Gastrocnemius medialis (tissue), 4 donors: ENCODE measurements at regions not wholly inside any gene's neighbourhood (a gene's known extent, or its start where the extent isn't known, plus 50 kb on each side); places are given as distances from the start of the nearest gene placed in this dataset.
"Not testable (repeated sequence)": the region's sequence is repeated elsewhere in the genome, so short reads cannot be mapped to it uniquely, and the experiment has no call there.

Source experiments
- ATAC-seq, 2 donors: fragments of 150-250 bp; one replicate each; pipeline ENCODE4 v1.9.1; 2016
- DNase-seq, 2 donors: peaks; one replicate each; pipeline ENCODE4 v3.0.0-alpha.2; 2019
- H3K27ac ChIP-seq, 4 donors: fragments of 200-600 bp; sonication (generic); 1 replicate in 1 of 4; 2 replicates in 3 of 4; pipeline ENCODE4 v1.5.1; 2016 to 2018; ENCODE audit warnings: mild to moderate bottlenecking in 2 of 4, moderate library complexity in 1 of 4
- H3K27me3 ChIP-seq, 3 donors: fragments of 200-600 bp; sonication (generic) in 2 of 3; 1 replicate in 1 of 3; 2 replicates in 2 of 3; pipeline versions ENCODE4 v1.5.1 to v1.6.0; 2016 to 2019; ENCODE audit warnings: mild to moderate bottlenecking in 1 of 3, moderate library complexity in 1 of 3
- H3K36me3 ChIP-seq, 2 donors: fragments of 200-600 bp; sonication (generic) in 1 of 2; one replicate each; pipeline ENCODE4 v1.5.1; 2017 to 2018
- H3K4me1 ChIP-seq, 2 donors: fragments of 200-600 bp; sonication (generic) in 1 of 2; one replicate each; pipeline ENCODE4 v1.5.1; 2016 to 2017; ENCODE audit warnings: mild to moderate bottlenecking in 2 of 2
- H3K4me3 ChIP-seq, 4 donors: fragments of 200-600 bp; sonication (generic) in 3 of 4; 1 replicate in 1 of 4; 2 replicates in 3 of 4; pipeline ENCODE4 v1.5.1; 2016 to 2019; ENCODE audit warnings: mild to moderate bottlenecking in 2 of 4
- H3K9me3 ChIP-seq, 3 donors: fragments of 200-600 bp; sonication (generic) in 2 of 3; 1 replicate in 1 of 3; 2 replicates in 2 of 3; pipeline ENCODE4 v1.5.1; 2016 to 2019
- POLR2A ChIP-seq, 2 donors: fragments of 450-650 bp; IDR thresholded peaks; one replicate each; pipeline ENCODE4 v1.6.1; 2017; ENCODE audit warnings: antibody characterized with exemption in 2 of 2, mild to moderate bottlenecking in 2 of 2, moderate library complexity in 2 of 2
- in situ Hi-C, 4 donors: fragments of 200-750 bp; cut with MboI; loops; one replicate each; pipeline versions ENCODE4 v1.15.0 to v1.8.0; 2017; ENCODE audit warnings: low sequenced_read_pairs in 4 of 4
- intact Hi-C: fragments of 100-400 bp; cut with DNase I; formaldehyde crosslinking; loops from one replicate; pipeline ENCODE4 v1.15.1; 2023; ENCODE audit warnings: low total_unique reads
- TF ChIP-seq, protein P1 (sequence below), 5 experiments: fragments of 450-650 bp in 3 of 5; fragments of 200-600 bp in 2 of 5; sonication (generic) in 2 of 5; IDR thresholded peaks in 4 of 5; conservative IDR thresholded peaks in 1 of 5; 1 replicate in 4 of 5; 2 replicates in 1 of 5; pipeline ENCODE4 v1.5.1; 2016 to 2019; ENCODE audit warnings: antibody characterized with exemption in 5 of 5, mild to moderate bottlenecking in 3 of 5, moderate library complexity in 3 of 5

DNA sequence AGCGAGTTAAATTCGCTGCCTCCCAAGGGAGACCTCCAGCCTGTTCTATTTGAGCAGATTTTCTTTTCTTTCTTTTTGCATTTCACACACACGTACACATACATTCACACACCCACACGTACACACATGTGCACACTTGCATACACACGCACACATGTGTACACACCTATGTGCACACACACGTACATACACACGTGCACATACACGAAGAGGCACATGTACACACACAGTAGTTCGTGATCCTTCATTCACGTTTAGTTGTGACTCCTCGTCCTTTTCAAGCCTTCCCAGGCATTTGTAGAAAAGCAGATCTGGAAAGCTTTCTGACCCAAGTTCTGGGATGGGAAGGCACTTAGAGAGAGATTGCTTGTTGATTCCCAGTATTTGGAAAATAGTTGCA lies 290.8 kb upstream of the COBL start:
- DNase-seq = no peak

DNA sequence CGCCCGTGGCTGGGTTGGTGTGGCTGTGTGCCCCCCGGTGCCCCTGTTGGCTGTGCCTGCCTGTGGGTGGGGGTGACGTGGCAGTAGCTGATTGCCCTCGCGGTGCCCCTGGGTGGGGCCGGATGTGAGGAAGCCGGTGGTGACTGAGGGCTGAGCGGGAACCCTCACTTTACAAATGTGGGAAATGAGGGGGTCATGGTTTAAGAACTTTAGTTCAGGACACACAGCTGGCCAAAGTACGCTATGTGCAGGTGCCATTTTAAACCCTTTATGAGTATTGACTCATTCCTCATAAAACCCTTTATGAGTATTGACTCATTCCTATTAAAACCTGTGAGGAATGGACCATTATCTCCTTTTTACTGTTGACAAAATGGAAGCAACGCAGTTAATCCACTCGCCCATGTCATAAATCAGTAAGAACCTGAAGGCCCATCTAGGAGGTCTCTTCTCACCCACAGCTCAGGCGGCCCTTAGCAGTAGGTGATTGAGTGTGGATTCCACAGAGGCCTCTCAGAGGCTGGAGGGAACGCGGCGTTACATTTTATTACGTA lies 290.1 kb upstream of the COBL start:
- no peak overlapping the region for H3K4me3 ChIP-seq
- TF ChIP-seq, protein P1, sequence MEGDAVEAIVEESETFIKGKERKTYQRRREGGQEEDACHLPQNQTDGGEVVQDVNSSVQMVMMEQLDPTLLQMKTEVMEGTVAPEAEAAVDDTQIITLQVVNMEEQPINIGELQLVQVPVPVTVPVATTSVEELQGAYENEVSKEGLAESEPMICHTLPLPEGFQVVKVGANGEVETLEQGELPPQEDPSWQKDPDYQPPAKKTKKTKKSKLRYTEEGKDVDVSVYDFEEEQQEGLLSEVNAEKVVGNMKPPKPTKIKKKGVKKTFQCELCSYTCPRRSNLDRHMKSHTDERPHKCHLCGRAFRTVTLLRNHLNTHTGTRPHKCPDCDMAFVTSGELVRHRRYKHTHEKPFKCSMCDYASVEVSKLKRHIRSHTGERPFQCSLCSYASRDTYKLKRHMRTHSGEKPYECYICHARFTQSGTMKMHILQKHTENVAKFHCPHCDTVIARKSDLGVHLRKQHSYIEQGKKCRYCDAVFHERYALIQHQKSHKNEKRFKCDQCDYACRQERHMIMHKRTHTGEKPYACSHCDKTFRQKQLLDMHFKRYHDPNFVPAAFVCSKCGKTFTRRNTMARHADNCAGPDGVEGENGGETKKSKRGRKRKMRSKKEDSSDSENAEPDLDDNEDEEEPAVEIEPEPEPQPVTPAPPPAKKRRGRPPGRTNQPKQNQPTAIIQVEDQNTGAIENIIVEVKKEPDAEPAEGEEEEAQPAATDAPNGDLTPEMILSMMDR (IDR thresholded peaks at IDR 0.05 in 4 of 5, conservative IDR thresholded peaks at IDR 0.05 in 1 of 5) = no peak
- no peak for TF ChIP-seq POLR2A (IDR thresholded peaks at IDR 0.05)
- H3K36me3 ChIP-seq = no peaks in the 10 kb centered on the region
- intact Hi-C loops (no loop called here), in situ Hi-C loops (no loop called here)
- H3K27me3 ChIP-seq = no peaks in the 10 kb centered on the region
- H3K9me3 ChIP-seq = no peaks in the 10 kb centered on the region
- DNase-seq (no peak), ATAC-seq (no peak)
- H3K27ac ChIP-seq = no peak overlapping the region
- no peaks in the 10 kb centered on the region for H3K4me1 ChIP-seq

More for the DNA sequence above, 290.8 kb upstream of the COBL start:
- H3K9me3 ChIP-seq = no peaks in the 10 kb centered on the region
- intact Hi-C loops = no loop called here
- H3K36me3 ChIP-seq = no peaks in the 10 kb centered on the region
- H3K4me3 ChIP-seq = no peak overlapping the region
- no peak for ATAC-seq
- no peaks in the 10 kb centered on the region for H3K27me3 ChIP-seq
- no peaks in the 10 kb centered on the region for H3K4me1 ChIP-seq
- in situ Hi-C loops = no loop called here
- H3K27ac ChIP-seq = no peak overlapping the region
- no peak for TF ChIP-seq POLR2A (IDR thresholded peaks at IDR 0.05)
- TF ChIP-seq, protein P1 (IDR thresholded peaks at IDR 0.05 in 4 of 5, conservative IDR thresholded peaks at IDR 0.05 in 1 of 5) = no peak

- in situ Hi-C loops = no loop called here
- no peak for TF ChIP-seq POLR2A (IDR thresholded peaks at IDR 0.05)
- TF ChIP-seq, protein P1 (IDR thresholded peaks at IDR 0.05 in 4 of 5, conservative IDR thresholded peaks at IDR 0.05 in 1 of 5) = no peak
- no peak overlapping the region for H3K4me3 ChIP-seq
- H3K9me3 ChIP-seq = no peaks in the 10 kb centered on the region
- intact Hi-C loops = no loop called here
- no peak for ATAC-seq
- no peaks in the 10 kb centered on the region for H3K27me3 ChIP-seq
- H3K4me1 ChIP-seq = no peaks in the 10 kb centered on the region
- DNase-seq = no peak
- H3K36me3 ChIP-seq = no peaks in the 10 kb centered on the region
- no peak overlapping the region for H3K27ac ChIP-seq
Measured at GRCh38 chr7:51602376-51602775, 285.8 kb upstream of the COBL start.

- Histone ChIP-seq H3K36me3 (no peaks in the 10 kb centered on the region), H3K4me1 (no peaks in the 10 kb centered on the region), H3K27me3 (no peaks in the 10 kb centered on the region), H3K4me3 (no peak overlapping the region), H3K9me3 (no peaks in the 10 kb centered on the region), H3K27ac (no peak overlapping the region)
- in situ Hi-C loops (no loop called here), intact Hi-C loops (no loop called here)
- TF ChIP-seq, protein P1 (IDR thresholded peaks at IDR 0.05 in 4 of 5, conservative IDR thresholded peaks at IDR 0.05 in 1 of 5) = no peak
- TF ChIP-seq POLR2A (IDR thresholded peaks at IDR 0.05) = no peak
- ATAC-seq = no peak
- no peak for DNase-seq
Measured at GRCh38 chr7:51601461-51601860, 284.9 kb upstream of the COBL start.

- H3K4me3 ChIP-seq, H3K4me1 ChIP-seq, ATAC-seq, H3K36me3 ChIP-seq, intact Hi-C loops, DNase-seq, H3K27ac ChIP-seq, H3K27me3 ChIP-seq, H3K9me3 ChIP-seq, in situ Hi-C loops: not testable (repeated sequence)
Measured at GRCh38 chr7:51599935-51600334, 283.3 kb upstream of the COBL start.
